WTC11 (cell line): ENCODE measurements at regions not wholly inside any gene's neighbourhood (a gene's known extent, or its start where the extent isn't known, plus 50 kb on each side); places are given as distances from the start of the nearest gene placed in this dataset.

Experiments
- ATAC-seq: fragments of 200-7000 bp; cut with Tn5 transposase; 2 replicates; pipeline ENCODE4 v1.10.0; 2021; ENCODE audit warnings: mild to moderate bottlenecking, moderate library complexity
- CTCF ChIA-PET: fragments of 300-600 bp; sonication (Branson Sonifier 250); formaldehyde crosslinking; loops from one replicate; lab custom pipeline; 2021; ENCODE audit warnings: antibody characterized with exemption; lab: Charles Lee
- POLR2A ChIA-PET: fragments of 350-600 bp; sonication (Branson Sonifier 250); formaldehyde crosslinking; loops from one replicate; lab custom pipeline; 2021; ENCODE audit warnings: antibody characterized with exemption; lab: Charles Lee
- DNase-seq: peaks from one replicate; pipeline ENCODE4 v3.0.0; 2021; ENCODE audit warnings: low spot score
- H3K27ac Mint-ChIP-seq: 2 replicates; pipeline ENCODE4 v1.8.0; 2021; ENCODE audit warnings: mixed read lengths
- H3K27me3 Mint-ChIP-seq: 2 replicates; pipeline ENCODE4 v1.8.0; 2021; ENCODE audit warnings: low read depth, mild to moderate bottlenecking, moderate library complexity, mixed read lengths
- H3K36me3 Mint-ChIP-seq: 2 replicates; pipeline ENCODE4 v1.8.0; 2021; ENCODE audit warnings: mixed read lengths
- H3K4me1 Mint-ChIP-seq: 2 replicates; pipeline ENCODE4 v1.8.0; 2022; ENCODE audit warnings: mixed read lengths
- H3K4me3 Mint-ChIP-seq: 2 replicates; pipeline ENCODE4 v1.8.0; 2021; ENCODE audit warnings: mild to moderate bottlenecking, moderate library complexity, mixed read lengths
- H3K9me3 Mint-ChIP-seq: 2 replicates; pipeline ENCODE4 v1.8.0; 2021; ENCODE audit warnings: mixed read lengths
- CBFB ChIP-seq: sonication (generic); formaldehyde crosslinking; IDR thresholded peaks from 2 replicates; pipeline ENCODE4 v1.8.1; 2022; ENCODE audit warnings: mild to moderate bottlenecking, low read depth, missing genetic modification reagents
- GABPB1 ChIP-seq: sonication (generic); formaldehyde crosslinking; IDR thresholded peaks from 2 replicates; pipeline ENCODE4 v1.8.1; 2023; ENCODE audit warnings: mild to moderate bottlenecking, missing genetic modification reagents
- HMGA2 ChIP-seq: fragments of 250-450 bp; sonication (Bioruptor Pico); IDR thresholded peaks from 2 replicates; pipeline ENCODE4 v1.4.0; 2021; ENCODE audit warnings: mild to moderate bottlenecking, moderate library complexity
- MXD4 ChIP-seq: fragments of 250-450 bp; sonication (Bioruptor Pico); IDR thresholded peaks from 2 replicates; pipeline ENCODE4 v1.8.0; 2021; ENCODE audit warnings: mild to moderate bottlenecking, moderate library complexity, borderline replicate concordance
- PRRX2 ChIP-seq: fragments of 250-450 bp; sonication (Bioruptor Pico); IDR thresholded peaks from 2 replicates; pipeline ENCODE4 v1.8.0; 2021; ENCODE audit warnings: mild to moderate bottlenecking
- TCF7 ChIP-seq: sonication (generic); formaldehyde crosslinking; IDR thresholded peaks from 2 replicates; pipeline ENCODE4 v1.8.0; 2022; ENCODE audit warnings: mild to moderate bottlenecking, low read depth, missing genetic modification reagents, moderate library complexity
- ZNF416 ChIP-seq: fragments of 250-450 bp; sonication (Bioruptor Pico); IDR thresholded peaks from 2 replicates; pipeline ENCODE4 v1.9.0; 2021; ENCODE audit warnings: mild to moderate bottlenecking, inconsistent platforms
- ZNF671 ChIP-seq: fragments of 250-450 bp; sonication (Bioruptor Pico); IDR thresholded peaks from 2 replicates; pipeline ENCODE4 v1.8.0; 2021; ENCODE audit warnings: mild to moderate bottlenecking
- TF ChIP-seq, protein P1 (sequence below): fragments of 250-450 bp; sonication (Bioruptor Pico); IDR thresholded peaks from 2 replicates; pipeline ENCODE4 v1.9.0; 2021; ENCODE audit warnings: mild to moderate bottlenecking
- TF ChIP-seq, protein P2 (sequence below): sonication (generic); formaldehyde crosslinking; IDR thresholded peaks from 2 replicates; pipeline ENCODE4 v1.8.0; 2022; ENCODE audit warnings: mild to moderate bottlenecking, missing genetic modification reagents
- TF ChIP-seq, protein P3 (sequence below): sonication (generic); formaldehyde crosslinking; conservative IDR thresholded peaks from 2 replicates; pipeline ENCODE4 v1.8.1; 2022; ENCODE audit warnings: mild to moderate bottlenecking, missing genetic modification reagents
- TF ChIP-seq, protein P4 (sequence below): fragments of 250-450 bp; sonication (Bioruptor Pico); IDR thresholded peaks from 2 replicates; pipeline ENCODE4 v1.9.0; 2021; ENCODE audit warnings: mild to moderate bottlenecking, borderline replicate concordance
- TF ChIP-seq, protein P5 (sequence below): sonication (generic); formaldehyde crosslinking; IDR thresholded peaks from 2 replicates; pipeline ENCODE4 v1.8.0; 2022; ENCODE audit warnings: mild to moderate bottlenecking, missing genetic modification reagents
- TF ChIP-seq, protein P6 (sequence below): sonication (generic); formaldehyde crosslinking; IDR thresholded peaks from 2 replicates; pipeline ENCODE4 v1.8.1; 2023; ENCODE audit warnings: mild to moderate bottlenecking, missing genetic modification reagents
- TF ChIP-seq, protein P7 (sequence below): fragments of 250-450 bp; sonication (Bioruptor Pico); IDR thresholded peaks from 2 replicates; pipeline ENCODE4 v1.8.0; 2021; ENCODE audit warnings: mild to moderate bottlenecking

DNA sequence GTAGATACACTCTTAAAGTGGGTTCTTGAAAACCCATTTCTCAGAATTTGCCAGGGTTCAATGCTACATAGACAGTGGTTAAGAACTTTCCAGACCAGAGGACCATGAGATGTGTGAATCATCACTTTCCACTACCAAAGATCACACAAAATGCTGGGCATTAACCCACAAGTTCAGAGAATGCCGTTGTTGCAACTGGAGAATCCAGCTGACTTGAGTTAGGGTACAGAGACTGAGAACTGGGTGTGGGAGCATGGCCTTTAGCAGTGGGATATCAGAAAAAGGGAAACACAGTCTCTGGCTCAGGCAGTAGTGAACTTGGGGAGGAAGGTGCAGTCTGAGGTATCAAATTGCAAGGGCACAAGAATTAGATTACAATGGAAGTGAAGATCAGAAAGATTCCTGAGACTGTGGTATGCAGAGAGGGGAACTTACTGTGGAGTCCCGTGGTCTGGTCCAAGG lies 51.5 kb upstream of the WDFY2 start:
- no peak for DNase-seq
- H3K27me3 Mint-ChIP-seq = peaks cover 2% of the 10 kb centered on the region; the same call in 1 of the 2 replicates
- ATAC-seq = peak; percentile 85
- H3K27ac Mint-ChIP-seq = 0 out of 2 replicates have a peak overlapping the region, but pooled peaks have one; percentile 65
- TF ChIP-seq CBFB = no peak
- TF ChIP-seq, protein P1, sequence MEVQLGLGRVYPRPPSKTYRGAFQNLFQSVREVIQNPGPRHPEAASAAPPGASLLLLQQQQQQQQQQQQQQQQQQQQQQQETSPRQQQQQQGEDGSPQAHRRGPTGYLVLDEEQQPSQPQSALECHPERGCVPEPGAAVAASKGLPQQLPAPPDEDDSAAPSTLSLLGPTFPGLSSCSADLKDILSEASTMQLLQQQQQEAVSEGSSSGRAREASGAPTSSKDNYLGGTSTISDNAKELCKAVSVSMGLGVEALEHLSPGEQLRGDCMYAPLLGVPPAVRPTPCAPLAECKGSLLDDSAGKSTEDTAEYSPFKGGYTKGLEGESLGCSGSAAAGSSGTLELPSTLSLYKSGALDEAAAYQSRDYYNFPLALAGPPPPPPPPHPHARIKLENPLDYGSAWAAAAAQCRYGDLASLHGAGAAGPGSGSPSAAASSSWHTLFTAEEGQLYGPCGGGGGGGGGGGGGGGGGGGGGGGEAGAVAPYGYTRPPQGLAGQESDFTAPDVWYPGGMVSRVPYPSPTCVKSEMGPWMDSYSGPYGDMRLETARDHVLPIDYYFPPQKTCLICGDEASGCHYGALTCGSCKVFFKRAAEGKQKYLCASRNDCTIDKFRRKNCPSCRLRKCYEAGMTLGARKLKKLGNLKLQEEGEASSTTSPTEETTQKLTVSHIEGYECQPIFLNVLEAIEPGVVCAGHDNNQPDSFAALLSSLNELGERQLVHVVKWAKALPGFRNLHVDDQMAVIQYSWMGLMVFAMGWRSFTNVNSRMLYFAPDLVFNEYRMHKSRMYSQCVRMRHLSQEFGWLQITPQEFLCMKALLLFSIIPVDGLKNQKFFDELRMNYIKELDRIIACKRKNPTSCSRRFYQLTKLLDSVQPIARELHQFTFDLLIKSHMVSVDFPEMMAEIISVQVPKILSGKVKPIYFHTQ (CRISPR knock-in tag) = no peak
- no peak for TF ChIP-seq GABPB1 (CRISPR knock-in tag)
- no peak for TF ChIP-seq MXD4 (CRISPR knock-in tag)
- TF ChIP-seq, protein P2, sequence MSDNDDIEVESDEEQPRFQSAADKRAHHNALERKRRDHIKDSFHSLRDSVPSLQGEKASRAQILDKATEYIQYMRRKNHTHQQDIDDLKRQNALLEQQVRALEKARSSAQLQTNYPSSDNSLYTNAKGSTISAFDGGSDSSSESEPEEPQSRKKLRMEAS (CRISPR knock-in tag) = no peak
- TF ChIP-seq TCF7 (CRISPR knock-in tag) = no peak
- TF ChIP-seq, protein P3, sequence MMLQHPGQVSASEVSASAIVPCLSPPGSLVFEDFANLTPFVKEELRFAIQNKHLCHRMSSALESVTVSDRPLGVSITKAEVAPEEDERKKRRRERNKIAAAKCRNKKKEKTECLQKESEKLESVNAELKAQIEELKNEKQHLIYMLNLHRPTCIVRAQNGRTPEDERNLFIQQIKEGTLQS (CRISPR knock-in tag) = no peak
- TF ChIP-seq, protein P4, sequence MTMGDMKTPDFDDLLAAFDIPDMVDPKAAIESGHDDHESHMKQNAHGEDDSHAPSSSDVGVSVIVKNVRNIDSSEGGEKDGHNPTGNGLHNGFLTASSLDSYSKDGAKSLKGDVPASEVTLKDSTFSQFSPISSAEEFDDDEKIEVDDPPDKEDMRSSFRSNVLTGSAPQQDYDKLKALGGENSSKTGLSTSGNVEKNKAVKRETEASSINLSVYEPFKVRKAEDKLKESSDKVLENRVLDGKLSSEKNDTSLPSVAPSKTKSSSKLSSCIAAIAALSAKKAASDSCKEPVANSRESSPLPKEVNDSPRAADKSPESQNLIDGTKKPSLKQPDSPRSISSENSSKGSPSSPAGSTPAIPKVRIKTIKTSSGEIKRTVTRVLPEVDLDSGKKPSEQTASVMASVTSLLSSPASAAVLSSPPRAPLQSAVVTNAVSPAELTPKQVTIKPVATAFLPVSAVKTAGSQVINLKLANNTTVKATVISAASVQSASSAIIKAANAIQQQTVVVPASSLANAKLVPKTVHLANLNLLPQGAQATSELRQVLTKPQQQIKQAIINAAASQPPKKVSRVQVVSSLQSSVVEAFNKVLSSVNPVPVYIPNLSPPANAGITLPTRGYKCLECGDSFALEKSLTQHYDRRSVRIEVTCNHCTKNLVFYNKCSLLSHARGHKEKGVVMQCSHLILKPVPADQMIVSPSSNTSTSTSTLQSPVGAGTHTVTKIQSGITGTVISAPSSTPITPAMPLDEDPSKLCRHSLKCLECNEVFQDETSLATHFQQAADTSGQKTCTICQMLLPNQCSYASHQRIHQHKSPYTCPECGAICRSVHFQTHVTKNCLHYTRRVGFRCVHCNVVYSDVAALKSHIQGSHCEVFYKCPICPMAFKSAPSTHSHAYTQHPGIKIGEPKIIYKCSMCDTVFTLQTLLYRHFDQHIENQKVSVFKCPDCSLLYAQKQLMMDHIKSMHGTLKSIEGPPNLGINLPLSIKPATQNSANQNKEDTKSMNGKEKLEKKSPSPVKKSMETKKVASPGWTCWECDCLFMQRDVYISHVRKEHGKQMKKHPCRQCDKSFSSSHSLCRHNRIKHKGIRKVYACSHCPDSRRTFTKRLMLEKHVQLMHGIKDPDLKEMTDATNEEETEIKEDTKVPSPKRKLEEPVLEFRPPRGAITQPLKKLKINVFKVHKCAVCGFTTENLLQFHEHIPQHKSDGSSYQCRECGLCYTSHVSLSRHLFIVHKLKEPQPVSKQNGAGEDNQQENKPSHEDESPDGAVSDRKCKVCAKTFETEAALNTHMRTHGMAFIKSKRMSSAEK (CRISPR knock-in tag) = no peak
- no peak for TF ChIP-seq HMGA2 (CRISPR knock-in tag)
- TF ChIP-seq, protein P5, sequence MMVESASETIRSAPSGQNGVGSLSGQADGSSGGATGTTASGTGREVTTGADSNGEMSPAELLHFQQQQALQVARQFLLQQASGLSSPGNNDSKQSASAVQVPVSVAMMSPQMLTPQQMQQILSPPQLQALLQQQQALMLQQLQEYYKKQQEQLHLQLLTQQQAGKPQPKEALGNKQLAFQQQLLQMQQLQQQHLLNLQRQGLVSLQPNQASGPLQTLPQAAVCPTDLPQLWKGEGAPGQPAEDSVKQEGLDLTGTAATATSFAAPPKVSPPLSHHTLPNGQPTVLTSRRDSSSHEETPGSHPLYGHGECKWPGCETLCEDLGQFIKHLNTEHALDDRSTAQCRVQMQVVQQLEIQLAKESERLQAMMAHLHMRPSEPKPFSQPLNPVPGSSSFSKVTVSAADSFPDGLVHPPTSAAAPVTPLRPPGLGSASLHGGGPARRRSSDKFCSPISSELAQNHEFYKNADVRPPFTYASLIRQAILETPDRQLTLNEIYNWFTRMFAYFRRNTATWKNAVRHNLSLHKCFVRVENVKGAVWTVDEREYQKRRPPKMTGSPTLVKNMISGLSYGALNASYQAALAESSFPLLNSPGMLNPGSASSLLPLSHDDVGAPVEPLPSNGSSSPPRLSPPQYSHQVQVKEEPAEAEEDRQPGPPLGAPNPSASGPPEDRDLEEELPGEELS = no peak
- TF ChIP-seq PRRX2 (CRISPR knock-in tag) = no peak
- TF ChIP-seq, protein P6, sequence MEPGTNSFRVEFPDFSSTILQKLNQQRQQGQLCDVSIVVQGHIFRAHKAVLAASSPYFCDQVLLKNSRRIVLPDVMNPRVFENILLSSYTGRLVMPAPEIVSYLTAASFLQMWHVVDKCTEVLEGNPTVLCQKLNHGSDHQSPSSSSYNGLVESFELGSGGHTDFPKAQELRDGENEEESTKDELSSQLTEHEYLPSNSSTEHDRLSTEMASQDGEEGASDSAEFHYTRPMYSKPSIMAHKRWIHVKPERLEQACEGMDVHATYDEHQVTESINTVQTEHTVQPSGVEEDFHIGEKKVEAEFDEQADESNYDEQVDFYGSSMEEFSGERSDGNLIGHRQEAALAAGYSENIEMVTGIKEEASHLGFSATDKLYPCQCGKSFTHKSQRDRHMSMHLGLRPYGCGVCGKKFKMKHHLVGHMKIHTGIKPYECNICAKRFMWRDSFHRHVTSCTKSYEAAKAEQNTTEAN (CRISPR knock-in tag) = no peak
- TF ChIP-seq ZNF671 = no peak
- no peak for TF ChIP-seq ZNF416 (CRISPR knock-in tag)
- TF ChIP-seq, protein P7, sequence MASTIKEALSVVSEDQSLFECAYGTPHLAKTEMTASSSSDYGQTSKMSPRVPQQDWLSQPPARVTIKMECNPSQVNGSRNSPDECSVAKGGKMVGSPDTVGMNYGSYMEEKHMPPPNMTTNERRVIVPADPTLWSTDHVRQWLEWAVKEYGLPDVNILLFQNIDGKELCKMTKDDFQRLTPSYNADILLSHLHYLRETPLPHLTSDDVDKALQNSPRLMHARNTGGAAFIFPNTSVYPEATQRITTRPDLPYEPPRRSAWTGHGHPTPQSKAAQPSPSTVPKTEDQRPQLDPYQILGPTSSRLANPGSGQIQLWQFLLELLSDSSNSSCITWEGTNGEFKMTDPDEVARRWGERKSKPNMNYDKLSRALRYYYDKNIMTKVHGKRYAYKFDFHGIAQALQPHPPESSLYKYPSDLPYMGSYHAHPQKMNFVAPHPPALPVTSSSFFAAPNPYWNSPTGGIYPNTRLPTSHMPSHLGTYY = no peak
- TF ChIP-seq, all 79 proteins: peak for 0
- H3K4me3 Mint-ChIP-seq = no peak overlapping the region
- peaks cover 21% of the 10 kb centered on the region for H3K9me3 Mint-ChIP-seq
- CTCF ChIA-PET = no interaction called here
- POLR2A ChIA-PET = no interaction called here
- peaks cover 18% of the 10 kb centered on the region for H3K4me1 Mint-ChIP-seq
- peaks cover 12% of the 10 kb centered on the region for H3K36me3 Mint-ChIP-seq
